Keratinocyte (primary cell): ENCODE measurements at regions not wholly inside any gene's neighbourhood (a gene's known extent, or its start where the extent isn't known, plus 50 kb on each side); places are given as distances from the start of the nearest gene placed in this dataset.

Experiments used
- EZH2 ChIP-seq: IDR thresholded peaks from one replicate; pipeline ENCODE4 v1.6.1; 2012; ENCODE audit warnings: inconsistent platforms, mild to moderate bottlenecking, low read length, moderate library complexity
- TF ChIP-seq, protein P1 (sequence below), 3 experiments: IDR thresholded peaks in 1 of 3; conservative IDR thresholded peaks in 1 of 3; optimal IDR thresholded peaks in 1 of 3; 2 replicates in 2 of 3; 3 replicates in 1 of 3; pipeline versions ENCODE3 to v1.5.1; 2011; ENCODE audit warnings: low read length in 3 of 3, mild to moderate bottlenecking in 3 of 3, moderate library complexity in 2 of 3, control low read depth in 1 of 3, inconsistent platforms in 1 of 3; ENCODE audit not compliant: insufficient read depth in 2 of 3; ENCODE audit errors: extremely low read depth in 1 of 3

DNA sequence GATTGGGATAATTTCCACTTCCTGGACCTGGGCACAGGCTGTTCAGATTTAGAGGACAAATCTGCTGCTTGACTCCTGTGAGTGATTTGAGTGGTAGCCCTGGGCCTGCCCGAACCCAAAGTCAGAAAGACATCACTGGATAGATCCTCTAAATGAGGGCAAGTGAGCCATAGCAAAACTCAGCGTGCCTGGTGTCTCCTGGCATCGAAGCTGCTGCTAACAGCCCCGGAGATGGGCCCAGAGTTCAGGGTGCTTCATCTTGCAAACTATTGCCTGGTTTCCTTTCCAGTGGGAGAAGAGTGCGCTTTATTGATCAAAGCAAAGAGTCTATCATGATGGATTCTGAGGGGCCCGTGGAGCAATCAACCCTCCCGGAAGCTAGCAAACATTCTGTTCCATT, 153.1 kb upstream of the KLHL29 start:
- no peak for TF ChIP-seq EZH2
- TF ChIP-seq, protein P1, sequence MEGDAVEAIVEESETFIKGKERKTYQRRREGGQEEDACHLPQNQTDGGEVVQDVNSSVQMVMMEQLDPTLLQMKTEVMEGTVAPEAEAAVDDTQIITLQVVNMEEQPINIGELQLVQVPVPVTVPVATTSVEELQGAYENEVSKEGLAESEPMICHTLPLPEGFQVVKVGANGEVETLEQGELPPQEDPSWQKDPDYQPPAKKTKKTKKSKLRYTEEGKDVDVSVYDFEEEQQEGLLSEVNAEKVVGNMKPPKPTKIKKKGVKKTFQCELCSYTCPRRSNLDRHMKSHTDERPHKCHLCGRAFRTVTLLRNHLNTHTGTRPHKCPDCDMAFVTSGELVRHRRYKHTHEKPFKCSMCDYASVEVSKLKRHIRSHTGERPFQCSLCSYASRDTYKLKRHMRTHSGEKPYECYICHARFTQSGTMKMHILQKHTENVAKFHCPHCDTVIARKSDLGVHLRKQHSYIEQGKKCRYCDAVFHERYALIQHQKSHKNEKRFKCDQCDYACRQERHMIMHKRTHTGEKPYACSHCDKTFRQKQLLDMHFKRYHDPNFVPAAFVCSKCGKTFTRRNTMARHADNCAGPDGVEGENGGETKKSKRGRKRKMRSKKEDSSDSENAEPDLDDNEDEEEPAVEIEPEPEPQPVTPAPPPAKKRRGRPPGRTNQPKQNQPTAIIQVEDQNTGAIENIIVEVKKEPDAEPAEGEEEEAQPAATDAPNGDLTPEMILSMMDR (optimal IDR thresholded peaks at IDR 0.05 in 1 of 3, IDR thresholded peaks at IDR 0.05 in 1 of 3, conservative IDR thresholded peaks at IDR 0.05 in 1 of 3; ENCODE audit: extremely low read depth in 1 of 3, insufficient read depth in 2 of 3, low read length in 3 of 3) = no peak
